Activated T-helper 17 cell treated with anti-CD3 and anti-CD28 coated beads, Interleukin-2, amount 50 U/mL, for 72 hours (primary cell): ENCODE measurements at regions not wholly inside any gene's neighbourhood (a gene's known extent, or its start where the extent isn't known, plus 50 kb on each side); places are given as distances from the start of the nearest gene placed in this dataset.
"Not testable (repeated sequence)": the region's sequence is repeated elsewhere in the genome, so short reads cannot be mapped to it uniquely, and the experiment has no call there.

Experiments
- ATAC-seq: fragments of 150-1000 bp; cut with Tn5 transposase; replicated peaks from 2 replicates; pipeline ENCODE4 v1.10.0; 2021; ENCODE audit warnings: mild to moderate bottlenecking, moderate library complexity
- H3K27ac Mint-ChIP-seq: one replicate; pipeline ENCODE4 v1.8.0; 2022; ENCODE audit warnings: mixed read lengths
- H3K27me3 Mint-ChIP-seq: one replicate; pipeline ENCODE4 v1.8.0; 2022; ENCODE audit warnings: mixed read lengths
- H3K36me3 Mint-ChIP-seq: one replicate; pipeline ENCODE4 v1.8.0; 2022; ENCODE audit warnings: low read depth, mild to moderate bottlenecking, mixed read lengths
- H3K4me1 Mint-ChIP-seq: one replicate; pipeline ENCODE4 v1.8.0; 2022; ENCODE audit warnings: mixed read lengths
- H3K4me3 Mint-ChIP-seq: one replicate; pipeline ENCODE4 v1.8.0; 2022; ENCODE audit warnings: mild to moderate bottlenecking, mixed read lengths
- H3K9me3 Mint-ChIP-seq: one replicate; pipeline ENCODE4 v1.8.0; 2022; ENCODE audit warnings: mixed read lengths

- H3K4me3 Mint-ChIP-seq: no peak overlapping the region
- no peaks in the 10 kb centered on the region for H3K9me3 Mint-ChIP-seq
- no peaks in the 10 kb centered on the region for H3K4me1 Mint-ChIP-seq
- no peaks in the 10 kb centered on the region for H3K27me3 Mint-ChIP-seq
- H3K27ac Mint-ChIP-seq: no peak overlapping the region
- no peak for ATAC-seq
- no peaks in the 10 kb centered on the region for H3K36me3 Mint-ChIP-seq
Measured at GRCh38 chr6:11961923-11962322, 50.2 kb upstream of the HIVEP1 start.

- Mint-ChIP-seq H3K27me3 (no peaks in the 10 kb centered on the region), H3K9me3 (no peaks in the 10 kb centered on the region), H3K4me3 (no peak overlapping the region), H3K27ac (peak overlapping the region; percentile 18), H3K4me1 (no peaks in the 10 kb centered on the region), H3K36me3 (no peaks in the 10 kb centered on the region)
- no peak for ATAC-seq
Measured at GRCh38 chr6:11960909-11961779, 51.0 kb upstream of the HIVEP1 start.

- Mint-ChIP-seq H3K4me3 (no peak overlapping the region), H3K27ac (no peak overlapping the region), H3K36me3 (no peaks in the 10 kb centered on the region), H3K4me1 (no peaks in the 10 kb centered on the region), H3K27me3 (no peaks in the 10 kb centered on the region), H3K9me3 (no peaks in the 10 kb centered on the region)
- no peak for ATAC-seq
Measured at GRCh38 chr6:11956781-11957180, 55.3 kb upstream of the HIVEP1 start.

GRCh38 chr6:11953641-11954040 lies 58.5 kb upstream of the HIVEP1 start:
- Mint-ChIP-seq H3K36me3 (no peaks in the 10 kb centered on the region), H3K27me3 (no peaks in the 10 kb centered on the region), H3K4me1 (no peaks in the 10 kb centered on the region), H3K27ac (no peak overlapping the region), H3K9me3 (no peaks in the 10 kb centered on the region), H3K4me3 (no peak overlapping the region)
- no peak for ATAC-seq

GRCh38 chr6:11952316-11952715 lies 59.8 kb upstream of the HIVEP1 start:
- Mint-ChIP-seq H3K27ac (no peak overlapping the region), H3K4me1 (no peaks in the 10 kb centered on the region), H3K9me3 (no peaks in the 10 kb centered on the region), H3K4me3 (no peak overlapping the region), H3K36me3 (no peaks in the 10 kb centered on the region), H3K27me3 (no peaks in the 10 kb centered on the region)
- no peak for ATAC-seq

GRCh38 chr6:11951868-11952267 lies 60.2 kb upstream of the HIVEP1 start:
- Mint-ChIP-seq H3K9me3 (no peaks in the 10 kb centered on the region), H3K4me3 (no peak overlapping the region), H3K4me1 (no peaks in the 10 kb centered on the region), H3K36me3 (no peaks in the 10 kb centered on the region), H3K27me3 (no peaks in the 10 kb centered on the region), H3K27ac (no peak overlapping the region)
- no peak for ATAC-seq

GRCh38 chr6:11950109-11950508 lies 62.0 kb upstream of the HIVEP1 start:
- Mint-ChIP-seq H3K27ac (no peak overlapping the region), H3K9me3 (no peaks in the 10 kb centered on the region), H3K36me3 (no peaks in the 10 kb centered on the region), H3K27me3 (no peaks in the 10 kb centered on the region), H3K4me1 (no peaks in the 10 kb centered on the region), H3K4me3 (no peak overlapping the region)
- no peak for ATAC-seq

GRCh38 chr6:11947575-11947974 lies 64.5 kb upstream of the HIVEP1 start:
- Mint-ChIP-seq H3K27me3 (no peaks in the 10 kb centered on the region), H3K4me1 (peaks cover 2% of the 10 kb centered on the region), H3K27ac (no peak overlapping the region), H3K4me3 (no peak overlapping the region), H3K36me3 (no peaks in the 10 kb centered on the region), H3K9me3 (peaks cover under 1% of the 10 kb centered on the region)
- no peak for ATAC-seq

GRCh38 chr6:11947063-11947462 lies 65.0 kb upstream of the HIVEP1 start:
- no peak overlapping the region for H3K27ac Mint-ChIP-seq
- no peak for ATAC-seq
- peaks cover 7% of the 10 kb centered on the region for H3K4me1 Mint-ChIP-seq
- no peaks in the 10 kb centered on the region for H3K27me3 Mint-ChIP-seq
- H3K9me3 Mint-ChIP-seq: peaks cover 4% of the 10 kb centered on the region
- H3K36me3 Mint-ChIP-seq: no peaks in the 10 kb centered on the region
- H3K4me3 Mint-ChIP-seq: no peak overlapping the region

GRCh38 chr6:11944111-11944510 lies 68.0 kb upstream of the HIVEP1 start:
- Mint-ChIP-seq H3K4me3 (no peak overlapping the region), H3K4me1 (peaks cover 8% of the 10 kb centered on the region), H3K27ac (no peak overlapping the region), H3K9me3 (peaks cover 4% of the 10 kb centered on the region), H3K27me3 (no peaks in the 10 kb centered on the region), H3K36me3 (no peaks in the 10 kb centered on the region)
- no peak for ATAC-seq

GRCh38 chr6:11943060-11943459 lies 69.1 kb upstream of the HIVEP1 start:
- no peaks in the 10 kb centered on the region for H3K36me3 Mint-ChIP-seq
- peaks cover 4% of the 10 kb centered on the region for H3K9me3 Mint-ChIP-seq
- H3K27ac Mint-ChIP-seq: no peak overlapping the region
- no peaks in the 10 kb centered on the region for H3K27me3 Mint-ChIP-seq
- ATAC-seq: no peak
- H3K4me3 Mint-ChIP-seq: no peak overlapping the region
- H3K4me1 Mint-ChIP-seq: peaks cover 8% of the 10 kb centered on the region

GRCh38 chr6:11942185-11942864 lies 69.8 kb upstream of the HIVEP1 start:
- Mint-ChIP-seq H3K4me1 (peaks cover 8% of the 10 kb centered on the region), H3K36me3 (no peaks in the 10 kb centered on the region), H3K4me3 (no peak overlapping the region), H3K9me3 (peaks cover 4% of the 10 kb centered on the region), H3K27ac (peak overlapping the region; percentile 37), H3K27me3 (no peaks in the 10 kb centered on the region)
- peak; percentile 94 for ATAC-seq

GRCh38 chr6:11940532-11941166 lies 71.5 kb upstream of the HIVEP1 start:
- not testable (repeated sequence) for H3K9me3 Mint-ChIP-seq, H3K27ac Mint-ChIP-seq, H3K27me3 Mint-ChIP-seq, H3K4me1 Mint-ChIP-seq, H3K4me3 Mint-ChIP-seq, ATAC-seq, H3K36me3 Mint-ChIP-seq

- no peaks in the 10 kb centered on the region for H3K27me3 Mint-ChIP-seq
- peaks cover 4% of the 10 kb centered on the region for H3K9me3 Mint-ChIP-seq
- no peak overlapping the region for H3K27ac Mint-ChIP-seq
- peaks cover 8% of the 10 kb centered on the region for H3K4me1 Mint-ChIP-seq
- H3K4me3 Mint-ChIP-seq: no peak overlapping the region
- no peaks in the 10 kb centered on the region for H3K36me3 Mint-ChIP-seq
- ATAC-seq: no peak
Measured at GRCh38 chr6:11938285-11938890, 73.7 kb upstream of the HIVEP1 start.
